HCT116 (cell line): ENCODE measurements at regions not wholly inside any gene's neighbourhood (a gene's known extent, or its start where the extent isn't known, plus 50 kb on each side); places are given as distances from the start of the nearest gene placed in this dataset.

ENCODE experiments used
- ATAC-seq: fragments of 200-7000 bp; cut with Tn5 transposase; 2 replicates; pipeline ENCODE4 v1.9.1; 2020; ENCODE audit warnings: mild to moderate bottlenecking, moderate library complexity
- BruUV-seq: library from RNA; stranded (reverse); fragments of 400-500 nt; replicated peaks from 2 replicates; lab custom pipeline; 2021; lab: Mats Ljungman, UMichigan
- CTCF ChIA-PET: fragments of 300-600 bp; sonication (Branson Sonifier 250); formaldehyde crosslinking; loops from one replicate; lab custom pipeline; 2021; ENCODE audit warnings: antibody characterized with exemption; lab: Charles Lee
- POLR2A ChIA-PET: fragments of 300-600, 350-600 bp; sonication (Branson Sonifier 250); formaldehyde crosslinking; loops from one replicate; lab custom pipeline; 2021; ENCODE audit warnings: antibody characterized with exemption; lab: Charles Lee
- RAD21 ChIA-PET, 2 experiments: fragments of 300-600 bp; sonication (Branson Sonifier 250); formaldehyde crosslinking; loops; one replicate each; lab custom pipeline; 2023; ENCODE audit warnings: low total read pairs in 2 of 2; ENCODE audit not compliant: uncharacterized antibody in 2 of 2, unreplicated experiment in 2 of 2, low non-redundant PET in 1 of 2; lab: Charles Lee
- DNase-seq: peaks from one replicate; pipeline ENCODE4 v3.0.0-alpha.2; 2010; ENCODE audit warnings: low read depth, low spot score
- H2AFZ ChIP-seq: fragments of 200-600 bp; shearing (Covaris generic), sonication (generic); 2 replicates; pipeline ENCODE4 v1.6.1; 2017; ENCODE audit warnings: low read depth, mixed run types, mixed read lengths, antibody characterized with exemption, low read length; ENCODE audit not compliant: poor library complexity, severe bottlenecking
- H3K27ac ChIP-seq: 2 replicates; pipeline ENCODE4 v1.5.1; 2012; ENCODE audit warnings: low read depth, low read length
- H3K27me3 ChIP-seq: fragments of 200-600 bp; sonication (generic); 2 replicates; pipeline ENCODE4 v1.6.1; 2016; ENCODE audit warnings: mixed run types, low read length, mixed read lengths; ENCODE audit not compliant: insufficient read depth
- H3K36me3 ChIP-seq, 2 experiments: fragments of 200-500 bp in 1 of 2; fragments of 200-600 bp in 1 of 2; sonication (Bioruptor generic) in 1 of 2; sonication (generic) in 1 of 2; 2 replicates each; pipeline versions ENCODE4 v1.5.1 to v1.6.1; 2014 to 2016; ENCODE audit warnings: low read length in 2 of 2, inconsistent platforms in 1 of 2, mixed read lengths in 1 of 2, mixed run types in 1 of 2; ENCODE audit not compliant: insufficient read depth in 2 of 2, control insufficient read depth in 1 of 2
- H3K4me1 ChIP-seq, 2 experiments: fragments of 200-600 bp in 1 of 2; sonication (generic) in 1 of 2; 2 replicates each; pipeline versions ENCODE4 v1.5.1 to v1.6.1; 2012 to 2017; ENCODE audit warnings: low read length in 2 of 2, inconsistent platforms in 1 of 2, mild to moderate bottlenecking in 1 of 2, mixed read lengths in 1 of 2, mixed run types in 1 of 2, moderate library complexity in 1 of 2; ENCODE audit not compliant: insufficient read depth in 2 of 2, control insufficient read depth in 1 of 2
- H3K4me2 ChIP-seq: fragments of 200-600 bp; sonication (generic); 2 replicates; pipeline ENCODE4 v1.6.1; 2017; ENCODE audit warnings: mixed run types, low read length, mixed read lengths
- H3K4me3 ChIP-seq, 2 experiments: fragments of 200-600 bp in 1 of 2; sonication (generic) in 1 of 2; replicated peaks in 1 of 2; 2 replicates each; pipeline ENCODE4 v1.5.1; 2011 to 2016; ENCODE audit warnings: low read length in 2 of 2, control low read depth in 1 of 2, low read depth in 1 of 2, mild to moderate bottlenecking in 1 of 2, mixed read lengths in 1 of 2, mixed run types in 1 of 2
- H3K79me2 ChIP-seq: fragments of 200-600 bp; sonication (generic); 2 replicates; pipeline ENCODE4 v1.6.1; 2017; ENCODE audit warnings: mild to moderate bottlenecking, mixed run types, low read length, moderate library complexity, mixed read lengths; ENCODE audit not compliant: insufficient read depth
- H3K9ac ChIP-seq: fragments of 200-600 bp; sonication (generic); 2 replicates; pipeline ENCODE4 v1.6.1; 2016; ENCODE audit warnings: low read length, mixed read lengths
- H3K9me2 ChIP-seq: fragments of 200-600 bp; sonication (generic), shearing (Covaris generic); 2 replicates; pipeline ENCODE4 v1.6.1; 2017; ENCODE audit warnings: mixed run types, mild to moderate bottlenecking, moderate library complexity; ENCODE audit not compliant: insufficient read depth
- H3K9me3 ChIP-seq, 2 experiments: fragments of 200-500 bp in 1 of 2; fragments of 200-600 bp in 1 of 2; sonication (Bioruptor generic) in 1 of 2; sonication (generic) in 1 of 2; 2 replicates each; pipeline ENCODE4 v1.6.1; 2014 to 2017; ENCODE audit warnings: low read length in 2 of 2, mixed read lengths in 2 of 2, inconsistent platforms in 1 of 2, low read depth in 1 of 2, mild to moderate bottlenecking in 1 of 2, mixed run types in 1 of 2, moderate library complexity in 1 of 2; ENCODE audit not compliant: control insufficient read depth in 1 of 2, insufficient read depth in 1 of 2
- H4K20me1 ChIP-seq: fragments of 200-600 bp; sonication (generic), shearing (Covaris generic); 2 replicates; pipeline ENCODE4 v1.6.1; 2017; ENCODE audit warnings: mixed run types, mild to moderate bottlenecking, moderate library complexity; ENCODE audit not compliant: insufficient read depth
- ATF3 ChIP-seq: IDR thresholded peaks from 2 replicates; pipeline ENCODE4 v1.6.1; 2012
- CBX3 ChIP-seq: IDR thresholded peaks from 2 replicates; pipeline ENCODE4 v1.6.1; 2012; ENCODE audit warnings: low read depth
- ELF1 ChIP-seq: IDR thresholded peaks from 2 replicates; pipeline ENCODE4 v1.6.1; 2012; ENCODE audit warnings: low read depth, borderline replicate concordance
- EZH2 ChIP-seq: fragments of 200-600 bp; sonication (generic); IDR thresholded peaks from 2 replicates; pipeline ENCODE4 v1.6.1; 2017; ENCODE audit warnings: antibody characterized with exemption, mixed run types
- EZH2phosphoT487 ChIP-seq: fragments of 200-600 bp; IDR thresholded peaks from 2 replicates; pipeline ENCODE4 v1.6.1; 2018; ENCODE audit warnings: antibody characterized with exemption, borderline replicate concordance
- POLR2A ChIP-seq: IDR thresholded peaks from 2 replicates; pipeline ENCODE4 v1.7.0; 2011; ENCODE audit warnings: borderline replicate concordance; ENCODE audit not compliant: insufficient read depth, insufficient read length; ENCODE audit errors: extremely low read depth
- POLR2AphosphoS5 ChIP-seq: IDR thresholded peaks from 2 replicates; pipeline ENCODE4 v1.6.1; 2011; ENCODE audit warnings: mild to moderate bottlenecking, low read depth, low read length, moderate library complexity
- RAD21 ChIP-seq: IDR thresholded peaks from 2 replicates; pipeline ENCODE4 v1.6.1; 2012; ENCODE audit warnings: low read depth, mild to moderate bottlenecking
- REST ChIP-seq: IDR thresholded peaks from 2 replicates; pipeline ENCODE4 v1.6.1; 2012; ENCODE audit warnings: low read depth
- SIN3A ChIP-seq: IDR thresholded peaks from 2 replicates; pipeline ENCODE4 v1.6.1; 2012; ENCODE audit warnings: low read depth
- SP1 ChIP-seq: IDR thresholded peaks from 2 replicates; pipeline ENCODE4 v1.6.1; 2012; ENCODE audit warnings: low read depth
- SRF ChIP-seq: IDR thresholded peaks from 2 replicates; pipeline ENCODE4 v1.6.1; 2012; ENCODE audit warnings: low read depth
- ZNF274 ChIP-seq: fragments of 200-500 bp; sonication (Bioruptor generic); IDR thresholded peaks from 2 replicates; pipeline ENCODE4 v1.6.1; 2014; ENCODE audit warnings: mild to moderate bottlenecking, low read depth, low read length, inconsistent platforms
- intact Hi-C: fragments of 100-400 bp; cut with micrococcal nuclease; formaldehyde crosslinking; loops from 2 replicates; pipeline ENCODE4 v1.10.0; 2022
- TF ChIP-seq, protein P1 (sequence below): IDR thresholded peaks from 2 replicates; pipeline ENCODE4 v1.6.1; 2011; ENCODE audit warnings: mild to moderate bottlenecking, low read length, moderate library complexity; ENCODE audit not compliant: insufficient replicate concordance; ENCODE audit errors: extremely low read depth

- Histone ChIP-seq H3K36me3 (no peaks in the 10 kb centered on the region), H3K9me2 (no peaks in the 10 kb centered on the region), H2AFZ (no peak overlapping the region), H3K27ac (no peak overlapping the region)
- no peak for ATAC-seq
- no peak for DNase-seq
- intact Hi-C loops = no loop called here
- TF ChIP-seq EZH2 (no peak), RAD21 (no peak), ELF1 (no peak), SP1 (no peak), POLR2AphosphoS5 (no peak), CBX3 (no peak), POLR2A (no peak), EZH2phosphoT487 (no peak), SIN3A (no peak), SRF (no peak)
- TF ChIP-seq, protein P1, sequence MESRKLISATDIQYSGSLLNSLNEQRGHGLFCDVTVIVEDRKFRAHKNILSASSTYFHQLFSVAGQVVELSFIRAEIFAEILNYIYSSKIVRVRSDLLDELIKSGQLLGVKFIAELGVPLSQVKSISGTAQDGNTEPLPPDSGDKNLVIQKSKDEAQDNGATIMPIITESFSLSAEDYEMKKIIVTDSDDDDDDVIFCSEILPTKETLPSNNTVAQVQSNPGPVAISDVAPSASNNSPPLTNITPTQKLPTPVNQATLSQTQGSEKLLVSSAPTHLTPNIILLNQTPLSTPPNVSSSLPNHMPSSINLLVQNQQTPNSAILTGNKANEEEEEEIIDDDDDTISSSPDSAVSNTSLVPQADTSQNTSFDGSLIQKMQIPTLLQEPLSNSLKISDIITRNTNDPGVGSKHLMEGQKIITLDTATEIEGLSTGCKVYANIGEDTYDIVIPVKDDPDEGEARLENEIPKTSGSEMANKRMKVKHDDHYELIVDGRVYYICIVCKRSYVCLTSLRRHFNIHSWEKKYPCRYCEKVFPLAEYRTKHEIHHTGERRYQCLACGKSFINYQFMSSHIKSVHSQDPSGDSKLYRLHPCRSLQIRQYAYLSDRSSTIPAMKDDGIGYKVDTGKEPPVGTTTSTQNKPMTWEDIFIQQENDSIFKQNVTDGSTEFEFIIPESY = no peak
- TF ChIP-seq, all 23 proteins: peak for 0
- Histone ChIP-seq H3K9me3 (no peaks in the 10 kb centered on the region), H3K4me3 (no peak overlapping the region), H3K4me1 (no peaks in the 10 kb centered on the region), H4K20me1 (no peaks in the 10 kb centered on the region), H3K79me2 (no peaks in the 10 kb centered on the region), H3K27me3 (no peaks in the 10 kb centered on the region), H3K4me2 (no peak overlapping the region), H3K9ac (no peak overlapping the region)
- CTCF ChIA-PET = no interaction called here
- POLR2A ChIA-PET = no interaction called here
- RAD21 ChIA-PET = no interaction called here
- BruUV-seq = no TSS peak
Measured at GRCh38 chr17:65413390-65413789, 148.1 kb downstream of the AXIN2 start.

DNA sequence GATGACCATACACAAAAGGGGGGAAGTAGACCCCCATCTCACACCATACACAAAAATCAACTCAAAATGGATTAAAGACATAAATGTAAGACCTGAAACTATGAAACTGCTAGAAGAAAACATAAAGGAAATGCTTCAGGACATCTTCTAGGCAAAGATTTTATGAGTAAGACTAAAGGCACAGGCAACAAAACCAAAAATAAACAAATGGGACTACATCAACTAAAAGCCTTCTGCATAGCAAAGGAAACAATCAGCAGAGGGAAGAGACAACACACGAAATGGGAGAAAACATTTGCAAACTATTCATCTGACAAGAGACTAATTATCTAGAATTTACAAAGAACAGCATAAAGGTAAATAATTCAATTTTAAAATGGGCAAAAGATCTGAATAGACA is 152.1 kb downstream of the AXIN2 start:
- intact Hi-C loops = no loop called here
- POLR2A ChIA-PET = no interaction called here
- no peak for TF ChIP-seq REST
- no peak for TF ChIP-seq SRF
- TF ChIP-seq, protein P1 = no peak
- TF ChIP-seq ATF3 = no peak
- no peak for TF ChIP-seq ZNF274
- TF ChIP-seq EZH2phosphoT487 = no peak
- no peak for TF ChIP-seq SIN3A

More for the DNA sequence above, 152.1 kb downstream of the AXIN2 start:
- Histone ChIP-seq H3K9me3 (no peaks in the 10 kb centered on the region), H3K27ac (no peak overlapping the region), H3K79me2 (no peaks in the 10 kb centered on the region), H2AFZ (no peak overlapping the region), H3K4me1 (no peaks in the 10 kb centered on the region), H3K9ac (no peak overlapping the region), H4K20me1 (no peaks in the 10 kb centered on the region), H3K9me2 (no peaks in the 10 kb centered on the region), H3K36me3 (no peaks in the 10 kb centered on the region), H3K4me3 (no peak overlapping the region), H3K27me3 (no peaks in the 10 kb centered on the region), H3K4me2 (no peak overlapping the region)
- ChIA-PET RAD21 (no interaction called here), CTCF (no interaction called here)
- no peak for ATAC-seq
- no TSS peak for BruUV-seq
- no peak for DNase-seq
